HepG2 (cell line): ENCODE measurements at regions not wholly inside any gene's neighbourhood (a gene's known extent, or its start where the extent isn't known, plus 50 kb on each side); places are given as distances from the start of the nearest gene placed in this dataset.

ENCODE experiments used
- HDAC2 ChIP-seq: sonication (generic); formaldehyde crosslinking; IDR thresholded peaks from 2 replicates; pipeline ENCODE4 v1.4.0; 2020; ENCODE audit warnings: missing genetic modification reagents
- JARID2 ChIP-seq: sonication (generic); formaldehyde crosslinking; IDR thresholded peaks from 2 replicates; pipeline ENCODE4 v1.8.1; 2023; ENCODE audit warnings: missing genetic modification reagents, inconsistent platforms; ENCODE audit not compliant: insufficient replicate concordance
- RBAK ChIP-seq: sonication (generic); formaldehyde crosslinking; IDR thresholded peaks from 2 replicates; pipeline ENCODE4 v1.5.1; 2020; ENCODE audit warnings: mild to moderate bottlenecking, missing genetic modification reagents
- RNF2 ChIP-seq: fragments of 450-650 bp; conservative IDR thresholded peaks from 2 replicates; pipeline ENCODE4 v1.6.1; 2016; ENCODE audit warnings: low read depth
- TARDBP ChIP-seq: sonication (generic); formaldehyde crosslinking; IDR thresholded peaks from 2 replicates; pipeline ENCODE4 v1.8.0; 2022; ENCODE audit warnings: mild to moderate bottlenecking, missing genetic modification reagents
- ZNF143 ChIP-seq: sonication (generic); formaldehyde crosslinking; IDR thresholded peaks from 2 replicates; pipeline ENCODE4 v1.4.0; 2020; ENCODE audit warnings: missing genetic modification reagents
- ZNF879 ChIP-seq: sonication (generic); formaldehyde crosslinking; IDR thresholded peaks from 2 replicates; pipeline ENCODE4 v1.8.1; 2023; ENCODE audit warnings: missing genetic modification reagents
- ZSCAN21 ChIP-seq: sonication (generic); formaldehyde crosslinking; IDR thresholded peaks from 2 replicates; pipeline ENCODE4 v1.8.0; 2022; ENCODE audit warnings: mild to moderate bottlenecking, missing genetic modification reagents, moderate library complexity, borderline replicate concordance
- TF ChIP-seq, protein P1 (sequence below), 2 experiments: fragments of 450-650 bp in 1 of 2; sonication (generic) in 1 of 2; formaldehyde crosslinking in 1 of 2; IDR thresholded peaks; 2 replicates each; pipeline versions ENCODE4 v1.6.1 to v1.8.0; 2016 to 2022; ENCODE audit warnings: antibody characterized with exemption in 1 of 2, mild to moderate bottlenecking in 1 of 2, missing genetic modification reagents in 1 of 2
- TF ChIP-seq, protein P2 (sequence below): sonication (generic); formaldehyde crosslinking; IDR thresholded peaks from 2 replicates; pipeline ENCODE4 v1.4.0; 2020; ENCODE audit warnings: missing genetic modification reagents
- TF ChIP-seq, protein P3 (sequence below): sonication (generic); formaldehyde crosslinking; IDR thresholded peaks from 2 replicates; pipeline ENCODE4 v1.5.0; 2020; ENCODE audit warnings: missing genetic modification reagents, mild to moderate bottlenecking, borderline replicate concordance
- TF ChIP-seq, protein P4 (sequence below): sonication (generic); formaldehyde crosslinking; IDR thresholded peaks from 2 replicates; pipeline ENCODE4 v1.5.0; 2020; ENCODE audit warnings: missing genetic modification reagents

DNA sequence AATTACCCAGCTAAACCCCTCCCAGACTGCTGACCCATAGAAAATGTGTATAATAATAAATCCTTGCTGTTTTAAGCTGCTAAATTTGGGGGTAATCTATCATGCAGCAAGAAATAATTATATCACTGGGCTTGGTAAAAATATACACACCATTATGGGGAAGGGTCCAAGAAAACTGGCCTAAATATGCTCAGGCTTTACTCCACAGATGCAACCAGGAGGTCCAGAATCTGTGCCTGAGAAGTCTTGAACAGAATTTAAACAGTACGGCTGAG is 102.5 kb upstream of the SLC44A1 start (continued):
- TF ChIP-seq ZNF143 (CRISPR knock-in tag) = no peak
- TF ChIP-seq HDAC2 (CRISPR knock-in tag) = no peak
- TF ChIP-seq RBAK (CRISPR knock-in tag) = no peak
- TF ChIP-seq, protein P1, sequence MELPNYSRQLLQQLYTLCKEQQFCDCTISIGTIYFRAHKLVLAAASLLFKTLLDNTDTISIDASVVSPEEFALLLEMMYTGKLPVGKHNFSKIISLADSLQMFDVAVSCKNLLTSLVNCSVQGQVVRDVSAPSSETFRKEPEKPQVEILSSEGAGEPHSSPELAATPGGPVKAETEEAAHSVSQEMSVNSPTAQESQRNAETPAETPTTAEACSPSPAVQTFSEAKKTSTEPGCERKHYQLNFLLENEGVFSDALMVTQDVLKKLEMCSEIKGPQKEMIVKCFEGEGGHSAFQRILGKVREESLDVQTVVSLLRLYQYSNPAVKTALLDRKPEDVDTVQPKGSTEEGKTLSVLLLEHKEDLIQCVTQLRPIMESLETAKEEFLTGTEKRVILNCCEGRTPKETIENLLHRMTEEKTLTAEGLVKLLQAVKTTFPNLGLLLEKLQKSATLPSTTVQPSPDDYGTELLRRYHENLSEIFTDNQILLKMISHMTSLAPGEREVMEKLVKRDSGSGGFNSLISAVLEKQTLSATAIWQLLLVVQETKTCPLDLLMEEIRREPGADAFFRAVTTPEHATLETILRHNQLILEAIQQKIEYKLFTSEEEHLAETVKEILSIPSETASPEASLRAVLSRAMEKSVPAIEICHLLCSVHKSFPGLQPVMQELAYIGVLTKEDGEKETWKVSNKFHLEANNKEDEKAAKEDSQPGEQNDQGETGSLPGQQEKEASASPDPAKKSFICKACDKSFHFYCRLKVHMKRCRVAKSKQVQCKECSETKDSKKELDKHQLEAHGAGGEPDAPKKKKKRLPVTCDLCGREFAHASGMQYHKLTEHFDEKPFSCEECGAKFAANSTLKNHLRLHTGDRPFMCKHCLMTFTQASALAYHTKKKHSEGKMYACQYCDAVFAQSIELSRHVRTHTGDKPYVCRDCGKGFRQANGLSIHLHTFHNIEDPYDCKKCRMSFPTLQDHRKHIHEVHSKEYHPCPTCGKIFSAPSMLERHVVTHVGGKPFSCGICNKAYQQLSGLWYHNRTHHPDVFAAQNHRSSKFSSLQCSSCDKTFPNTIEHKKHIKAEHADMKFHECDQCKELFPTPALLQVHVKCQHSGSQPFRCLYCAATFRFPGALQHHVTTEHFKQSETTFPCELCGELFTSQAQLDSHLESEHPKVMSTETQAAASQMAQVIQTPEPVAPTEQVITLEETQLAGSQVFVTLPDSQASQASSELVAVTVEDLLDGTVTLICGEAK (IDR thresholded peaks at IDR 0.05) = no peak
- TF ChIP-seq, protein P1 (CRISPR knock-in tag; IDR thresholded peaks at IDR 0.05) = no peak
- TF ChIP-seq RNF2 = no peak
- TF ChIP-seq, protein P2, sequence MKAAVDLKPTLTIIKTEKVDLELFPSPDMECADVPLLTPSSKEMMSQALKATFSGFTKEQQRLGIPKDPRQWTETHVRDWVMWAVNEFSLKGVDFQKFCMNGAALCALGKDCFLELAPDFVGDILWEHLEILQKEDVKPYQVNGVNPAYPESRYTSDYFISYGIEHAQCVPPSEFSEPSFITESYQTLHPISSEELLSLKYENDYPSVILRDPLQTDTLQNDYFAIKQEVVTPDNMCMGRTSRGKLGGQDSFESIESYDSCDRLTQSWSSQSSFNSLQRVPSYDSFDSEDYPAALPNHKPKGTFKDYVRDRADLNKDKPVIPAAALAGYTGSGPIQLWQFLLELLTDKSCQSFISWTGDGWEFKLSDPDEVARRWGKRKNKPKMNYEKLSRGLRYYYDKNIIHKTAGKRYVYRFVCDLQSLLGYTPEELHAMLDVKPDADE (CRISPR knock-in tag) = no peak
- no peak for TF ChIP-seq ZNF879
- TF ChIP-seq, protein P3, sequence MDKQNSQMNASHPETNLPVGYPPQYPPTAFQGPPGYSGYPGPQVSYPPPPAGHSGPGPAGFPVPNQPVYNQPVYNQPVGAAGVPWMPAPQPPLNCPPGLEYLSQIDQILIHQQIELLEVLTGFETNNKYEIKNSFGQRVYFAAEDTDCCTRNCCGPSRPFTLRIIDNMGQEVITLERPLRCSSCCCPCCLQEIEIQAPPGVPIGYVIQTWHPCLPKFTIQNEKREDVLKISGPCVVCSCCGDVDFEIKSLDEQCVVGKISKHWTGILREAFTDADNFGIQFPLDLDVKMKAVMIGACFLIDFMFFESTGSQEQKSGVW (CRISPR knock-in tag) = no peak
- no peak for TF ChIP-seq JARID2 (CRISPR knock-in tag)
- TF ChIP-seq TARDBP (CRISPR knock-in tag) = no peak
- TF ChIP-seq ZSCAN21 = no peak
- TF ChIP-seq, protein P4, sequence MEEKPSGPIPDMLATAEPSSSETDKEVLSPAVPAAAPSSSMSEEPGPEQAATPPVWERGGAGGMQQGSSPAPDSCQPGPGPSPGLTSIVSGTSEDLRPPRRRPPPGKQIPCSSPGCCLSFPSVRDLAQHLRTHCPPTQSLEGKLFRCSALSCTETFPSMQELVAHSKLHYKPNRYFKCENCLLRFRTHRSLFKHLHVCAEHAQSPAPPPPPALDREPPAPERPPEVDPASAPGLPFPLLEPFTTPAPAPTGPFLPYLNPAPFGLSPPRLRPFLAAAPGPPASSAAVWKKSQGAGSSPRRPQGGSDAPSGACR (CRISPR knock-in tag) = no peak
